ENCODE measurements at regions not wholly inside any gene's neighbourhood (a gene's known extent, or its start where the extent isn't known, plus 50 kb on each side); places are given as distances from the start of the nearest gene placed in this dataset.
A peak's percentile ranks its signal among the peaks of the same experiment; 100 is the strongest.

DNA sequence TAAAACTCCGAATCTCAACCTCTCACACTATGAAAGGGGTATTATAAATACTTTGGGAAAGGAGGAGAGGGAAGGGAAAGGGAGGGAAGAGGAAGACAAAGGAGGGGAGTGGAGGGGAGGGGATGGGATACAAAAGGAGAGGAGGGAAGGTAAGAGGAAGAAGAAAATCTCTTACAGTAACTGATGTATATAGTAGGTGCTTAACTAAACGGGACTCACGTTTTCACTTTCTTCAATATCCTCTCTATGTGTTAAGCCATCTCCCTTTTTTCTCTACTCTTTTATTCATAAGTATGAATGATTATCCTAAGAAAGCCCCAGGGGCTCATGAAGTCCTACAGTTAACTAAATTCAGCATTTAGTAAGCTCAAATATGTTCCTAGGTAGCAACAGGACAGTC is 729.6 kb upstream of the NR2F2 start:
- no peak for DNase-seq (ENCODE audit: low read depth)
- TF ChIP-seq CTCF (IDR thresholded peaks at IDR 0.05; ENCODE audit: insufficient read depth, low read length, severe bottlenecking), result no peak
- Histone ChIP-seq H3K27me3 (ENCODE audit: control insufficient read depth, insufficient read depth, low read length) (no peaks in the 10 kb centered on the region), H3K36me3 (ENCODE audit: control insufficient read depth, insufficient read depth, low read length) (no peaks in the 10 kb centered on the region), H3K4me3 (ENCODE audit: low read depth, low read length) (no peak overlapping the region)
- FAIRE-seq, result no peak

- no peak for TF ChIP-seq CTCF (IDR thresholded peaks at IDR 0.05; ENCODE audit: insufficient read depth, low read length, severe bottlenecking)
- H3K27me3 ChIP-seq (ENCODE audit: control insufficient read depth, insufficient read depth, low read length), result no peaks in the 10 kb centered on the region
- no peak for FAIRE-seq
Observed at GRCh38 chr15:95601525-95601924, 729.0 kb upstream of the NR2F2 start.

DNA sequence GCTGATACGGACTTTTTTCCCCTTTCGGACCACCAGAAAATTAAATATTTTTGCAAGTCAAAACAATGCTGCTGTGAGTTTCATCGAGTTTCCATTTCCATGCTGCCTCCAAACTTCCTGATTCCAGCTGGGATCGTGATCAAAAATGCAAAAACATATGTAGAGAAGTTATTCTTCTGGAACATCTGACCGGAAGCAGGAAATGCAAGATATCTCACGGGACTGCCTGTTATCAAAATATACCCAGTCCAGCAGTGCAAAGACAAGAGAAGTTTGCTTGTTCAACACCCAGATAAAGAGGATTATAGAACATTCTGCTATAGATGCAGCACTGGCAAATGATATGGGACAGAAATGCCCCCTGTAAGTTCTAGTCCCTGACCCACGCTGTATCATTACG is 726.7 kb upstream of the NR2F2 start:
- no peak for TF ChIP-seq CTCF (IDR thresholded peaks at IDR 0.05; ENCODE audit: insufficient read depth, low read length, severe bottlenecking)
- Histone ChIP-seq H3K36me3 (ENCODE audit: control insufficient read depth, insufficient read depth, low read length) (no peaks in the 10 kb centered on the region), H3K27me3 (ENCODE audit: control insufficient read depth, insufficient read depth, low read length) (no peaks in the 10 kb centered on the region), H3K4me3 (ENCODE audit: low read depth, low read length) (no peak overlapping the region)
- no peak for FAIRE-seq
- DNase-seq (ENCODE audit: low read depth), result no peak

More at GRCh38 chr15:95601525-95601924, 729.0 kb upstream of the NR2F2 start:
- H3K4me3 ChIP-seq (ENCODE audit: low read depth, low read length), result no peak overlapping the region
- no peaks in the 10 kb centered on the region for H3K36me3 ChIP-seq (ENCODE audit: control insufficient read depth, insufficient read depth, low read length)
- no peak for DNase-seq (ENCODE audit: low read depth)

DNA sequence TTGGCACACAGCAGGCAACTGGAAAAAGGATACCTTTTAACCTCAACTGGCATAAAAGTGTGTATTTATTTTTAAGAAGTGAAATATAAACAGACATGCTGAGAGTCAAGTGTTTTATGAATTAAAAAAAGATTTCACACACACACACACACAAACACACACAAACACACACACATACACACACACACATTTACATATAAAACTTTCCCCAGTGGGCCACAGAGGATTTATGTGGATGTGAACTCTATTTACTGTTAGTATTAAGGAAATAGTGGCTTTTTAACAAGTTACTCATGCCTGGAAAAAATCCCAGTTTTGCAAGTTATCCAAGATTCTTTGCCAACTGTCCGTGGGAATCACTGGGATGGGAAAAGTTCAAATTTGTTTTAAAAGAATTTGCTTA is 725.9 kb upstream of the NR2F2 start:
- FAIRE-seq (no peak), DNase-seq (ENCODE audit: low read depth) (peak; percentile 12)
- TF ChIP-seq CTCF (IDR thresholded peaks at IDR 0.05; ENCODE audit: insufficient read depth, low read length, severe bottlenecking), result no peak
- Histone ChIP-seq H3K4me3 (ENCODE audit: low read depth, low read length) (no peak overlapping the region), H3K36me3 (ENCODE audit: control insufficient read depth, insufficient read depth, low read length) (no peaks in the 10 kb centered on the region), H3K27me3 (ENCODE audit: control insufficient read depth, insufficient read depth, low read length) (no peaks in the 10 kb centered on the region)

- FAIRE-seq (no peak), DNase-seq (ENCODE audit: low read depth) (no peak)
- Histone ChIP-seq H3K4me3 (ENCODE audit: low read depth, low read length) (no peak overlapping the region), H3K36me3 (ENCODE audit: control insufficient read depth, insufficient read depth, low read length) (no peaks in the 10 kb centered on the region), H3K27me3 (ENCODE audit: control insufficient read depth, insufficient read depth, low read length) (no peaks in the 10 kb centered on the region)
- TF ChIP-seq CTCF (IDR thresholded peaks at IDR 0.05; ENCODE audit: insufficient read depth, low read length, severe bottlenecking), result no peak
Observed at GRCh38 chr15:95605098-95605497, 725.4 kb upstream of the NR2F2 start.

DNA sequence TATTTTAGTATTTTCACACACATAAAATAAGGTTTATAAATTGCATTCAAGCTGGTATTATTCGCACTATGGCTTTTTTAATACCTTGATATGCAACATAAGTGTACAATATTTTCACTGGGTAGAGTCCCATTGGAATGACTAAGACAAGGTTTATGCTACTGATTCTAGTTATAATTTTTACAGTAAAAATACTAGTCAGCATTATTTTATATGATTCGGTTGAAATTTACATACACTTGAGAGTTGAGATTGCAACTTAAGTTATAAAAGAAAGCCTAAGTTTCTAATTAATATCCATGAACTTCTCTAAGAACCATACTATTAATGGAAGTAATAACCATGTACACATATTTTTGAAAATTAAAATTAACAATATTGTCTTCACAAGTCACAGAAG is 723.9 kb upstream of the NR2F2 start:
- no peaks in the 10 kb centered on the region for H3K36me3 ChIP-seq (ENCODE audit: control insufficient read depth, insufficient read depth, low read length)
- FAIRE-seq (no peak), DNase-seq (ENCODE audit: low read depth) (no peak)
- no peaks in the 10 kb centered on the region for H3K27me3 ChIP-seq (ENCODE audit: control insufficient read depth, insufficient read depth, low read length)
- H3K4me3 ChIP-seq (ENCODE audit: low read depth, low read length), result no peak overlapping the region
- no peak for TF ChIP-seq CTCF (IDR thresholded peaks at IDR 0.05; ENCODE audit: insufficient read depth, low read length, severe bottlenecking)
